KG1 (cell line): ENCODE measurements at regions not wholly inside any gene's neighbourhood (a gene's known extent, or its start where the extent isn't known, plus 50 kb on each side); places are given as distances from the start of the nearest gene placed in this dataset.
"Not testable (repeated sequence)": the region's sequence is repeated elsewhere in the genome, so short reads cannot be mapped to it uniquely, and the experiment has no call there.

Source experiments
- DNase-seq: peaks from one replicate; lab custom pipeline; 2025; lab: John Stamatoyannopoulos, UW

GRCh38 chr3:106078635-106079034 is 209.8 kb upstream of the CBLB start:
- DNase-seq = no peak

- no peak for DNase-seq
Measured at GRCh38 chr3:106082616-106083015, 213.8 kb upstream of the CBLB start.

GRCh38 chr3:106083207-106083606 is 214.4 kb upstream of the CBLB start:
- no peak for DNase-seq

GRCh38 chr3:106083854-106084253 is 215.0 kb upstream of the CBLB start:
- no peak for DNase-seq

DNA sequence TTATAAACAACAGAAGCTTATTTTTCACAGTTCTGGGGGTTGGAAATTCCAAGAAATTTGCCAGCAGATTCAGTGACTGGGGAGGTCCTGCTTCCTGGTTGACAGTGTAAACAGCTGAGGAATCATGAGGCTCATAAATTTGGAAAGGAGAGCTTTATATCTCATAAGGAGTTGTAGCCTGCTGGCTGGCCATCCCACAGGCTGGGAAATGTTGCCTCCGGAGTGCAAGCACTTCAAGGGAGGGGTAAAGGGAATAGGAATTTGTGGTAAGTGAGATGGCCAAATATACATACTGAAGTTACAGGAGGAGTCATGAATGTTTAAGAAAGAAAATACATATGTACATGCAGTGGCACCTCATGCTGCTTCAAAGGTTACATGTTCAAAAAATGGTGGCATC is 217.2 kb upstream of the CBLB start:
- no peak for DNase-seq

DNA sequence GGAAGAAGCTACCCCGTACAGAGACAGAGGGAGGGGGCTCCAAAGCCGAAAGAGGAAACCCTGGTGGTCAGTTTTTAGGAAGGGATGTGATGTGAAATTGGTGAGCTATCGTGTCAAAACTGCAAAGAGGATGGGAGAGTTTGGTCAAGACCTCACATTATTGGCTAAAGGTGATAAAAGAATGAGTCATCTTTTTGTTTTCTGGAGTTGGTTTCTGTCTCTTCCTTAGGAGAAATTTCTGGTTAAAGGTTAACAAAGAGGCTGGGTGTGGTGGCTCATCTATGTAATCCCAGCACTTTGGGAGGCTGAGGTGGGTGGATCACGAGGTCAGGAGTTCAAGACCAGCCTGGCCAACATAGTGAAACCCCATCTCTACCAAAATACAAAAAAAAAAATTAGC is 217.8 kb upstream of the CBLB start:
- no peak for DNase-seq

GRCh38 chr3:106088304-106088703 is 219.5 kb upstream of the CBLB start:
- DNase-seq = no peak

DNA sequence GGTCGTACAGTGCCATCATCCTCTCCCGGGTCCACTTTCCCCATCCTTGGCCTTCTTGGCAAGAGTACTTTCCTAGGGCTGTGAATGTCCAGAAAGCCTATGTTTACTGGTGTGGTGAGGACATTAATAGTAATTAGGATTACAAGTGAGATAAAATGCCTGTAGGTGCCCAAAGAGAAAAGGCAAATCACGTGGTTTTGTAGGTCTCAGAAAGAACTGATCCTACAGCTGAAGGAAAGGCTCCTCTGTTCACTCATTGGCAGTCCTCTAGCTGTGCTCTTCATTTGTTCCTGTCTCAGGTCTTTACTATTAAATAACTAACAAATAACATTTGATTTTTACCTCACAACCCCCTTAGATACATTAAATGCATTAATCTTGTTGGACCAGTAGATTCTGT is 220.1 kb upstream of the CBLB start:
- no peak for DNase-seq

DNA sequence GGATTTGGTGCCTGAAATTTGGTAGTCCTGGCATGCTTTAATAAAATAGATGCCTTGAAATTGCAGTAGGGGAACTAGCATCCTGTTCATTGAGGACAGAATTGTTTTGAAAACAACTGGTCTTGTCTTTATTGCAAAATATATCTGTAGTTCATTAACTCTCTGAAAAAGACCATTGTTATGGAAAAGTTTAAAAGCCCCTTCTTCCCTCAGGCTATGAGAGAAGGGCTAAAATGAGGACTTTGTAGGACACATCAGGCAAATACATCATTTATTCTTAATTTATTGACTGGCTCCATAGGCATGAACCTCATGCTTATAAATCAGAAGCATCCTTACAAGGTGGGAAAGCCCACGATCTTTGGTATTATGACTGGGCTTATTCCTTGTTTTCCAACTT is 221.0 kb upstream of the CBLB start:
- no peak for DNase-seq

GRCh38 chr3:106092792-106093191 is 224.0 kb upstream of the CBLB start:
- no peak for DNase-seq

- no peak for DNase-seq
Measured at GRCh38 chr3:106093616-106094015, 224.8 kb upstream of the CBLB start.

DNA sequence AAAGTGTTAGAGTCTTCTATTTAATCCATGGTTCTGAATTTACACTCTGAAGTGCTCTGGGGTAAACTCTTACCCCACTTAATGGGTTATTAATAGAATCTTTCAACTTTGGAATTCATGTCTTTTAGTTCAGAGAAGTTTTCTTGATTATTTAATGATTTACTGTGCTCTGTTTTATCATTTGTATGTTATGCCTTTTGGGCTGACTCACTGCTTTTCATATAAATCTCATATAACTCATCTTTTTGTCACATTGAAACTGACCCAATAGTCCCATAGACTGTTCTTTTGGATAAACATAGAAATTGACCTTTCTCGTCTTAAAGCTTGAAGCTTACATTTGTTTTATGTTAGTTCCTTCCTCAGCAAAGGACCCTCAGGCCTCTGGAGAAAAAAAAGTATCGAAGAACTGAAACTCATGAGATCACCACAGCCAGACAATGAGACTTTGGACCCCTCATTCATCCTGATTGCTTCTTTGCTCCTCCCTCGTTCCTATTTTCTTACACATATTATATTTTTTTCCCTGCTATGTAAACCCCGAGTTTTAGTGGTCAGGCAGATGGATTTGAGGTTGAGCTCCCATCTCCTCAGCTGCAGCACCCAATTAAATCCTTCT is 229.1 kb upstream of the CBLB start:
- no peak for DNase-seq

- no peak for DNase-seq
Measured at GRCh38 chr3:106103383-106103782, 234.6 kb upstream of the CBLB start.

GRCh38 chr3:106104078-106104477 is 235.3 kb upstream of the CBLB start:
- DNase-seq = no peak

- DNase-seq = no peak
Measured at GRCh38 chr3:106108925-106109324, 240.1 kb upstream of the CBLB start.

DNA sequence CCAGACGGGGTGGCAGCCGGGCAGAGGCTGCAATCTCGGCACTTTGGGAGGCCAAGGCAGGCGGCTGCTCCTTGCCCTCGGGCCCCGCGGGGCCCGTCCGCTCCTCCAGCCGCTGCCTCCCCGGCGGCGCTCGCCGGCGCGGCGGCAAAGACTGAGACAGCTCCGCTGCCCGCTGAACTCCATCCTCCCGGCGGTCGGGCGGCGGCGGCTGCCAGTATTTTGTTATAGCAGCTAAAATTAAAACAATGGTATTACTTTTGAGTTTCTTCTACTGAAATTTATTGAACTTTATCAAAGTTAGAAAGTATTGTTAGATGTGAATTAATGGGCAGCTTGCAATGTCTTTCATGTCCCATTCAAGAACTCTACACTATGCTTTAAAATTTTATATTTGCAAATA is 243.7 kb upstream of the CBLB start:
- DNase-seq = not testable (repeated sequence)

- DNase-seq = no peak
Measured at GRCh38 chr3:106113747-106114146, 244.9 kb upstream of the CBLB start.

DNA sequence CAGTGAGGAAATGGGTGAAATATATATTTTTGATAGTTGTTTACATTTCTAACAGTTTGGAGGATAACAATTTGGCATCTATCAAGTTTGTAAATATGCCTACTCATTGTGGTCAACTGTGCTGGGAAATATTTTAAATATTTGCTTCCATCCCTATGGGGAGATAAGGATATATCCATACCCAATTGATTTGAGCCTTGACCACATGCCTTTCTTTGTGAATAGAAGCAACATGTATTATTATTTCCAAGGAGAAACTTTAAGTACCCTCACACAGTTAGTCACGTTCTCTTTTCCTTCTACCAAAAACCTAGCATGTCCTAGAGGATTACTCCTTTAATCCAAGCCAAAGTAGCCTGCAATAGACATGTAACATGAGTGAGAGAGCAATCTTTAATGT is 245.4 kb upstream of the CBLB start:
- DNase-seq = no peak

DNA sequence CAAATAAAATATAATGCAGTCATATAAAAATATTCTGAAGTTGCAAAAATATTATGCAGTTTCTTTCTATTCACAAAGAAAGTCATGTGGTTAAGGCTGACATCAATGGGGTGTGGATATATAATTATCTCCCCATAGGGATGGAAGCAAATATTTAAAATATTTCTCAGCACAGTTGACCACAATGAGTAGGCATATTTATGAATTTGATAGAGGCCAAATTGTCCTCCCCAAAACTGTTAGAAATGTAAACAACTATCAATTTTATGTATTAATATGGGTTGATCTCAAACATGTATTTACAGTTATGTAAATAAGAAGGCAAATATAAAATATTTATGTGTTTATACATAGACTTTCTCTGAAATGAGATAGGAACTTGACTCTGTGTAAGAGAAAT is 246.0 kb upstream of the CBLB start:
- no peak for DNase-seq

DNA sequence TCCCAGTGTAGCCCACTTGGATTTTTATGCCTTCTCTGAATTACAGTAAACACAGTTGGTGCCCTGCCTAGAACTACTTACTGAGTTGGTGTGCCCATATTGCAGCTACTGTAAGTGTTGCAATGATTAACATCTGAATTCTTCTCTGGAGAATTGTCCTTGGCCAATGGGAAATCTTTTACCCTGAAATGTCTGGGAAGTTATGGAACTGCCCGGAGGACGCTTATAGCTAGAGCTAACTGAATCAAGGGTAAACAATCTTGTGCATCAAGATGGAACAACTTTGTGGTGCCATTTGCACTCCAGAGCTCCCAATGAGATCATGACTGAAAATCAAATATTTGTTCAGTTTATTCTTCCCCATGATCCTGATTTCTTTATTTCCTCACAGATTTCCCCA is 246.7 kb upstream of the CBLB start:
- no peak for DNase-seq

- no peak for DNase-seq
Measured at GRCh38 chr3:106116733-106117489, 248.1 kb upstream of the CBLB start.

GRCh38 chr3:106117490-106117858 is 248.7 kb upstream of the CBLB start:
- DNase-seq = no peak

GRCh38 chr3:106119614-106120082 is 250.8 kb upstream of the CBLB start:
- DNase-seq = no peak

- no peak for DNase-seq
Measured at GRCh38 chr3:106120356-106120755, 251.5 kb upstream of the CBLB start.
